GM12872 (cell line): ENCODE measurements at regions not wholly inside any gene's neighbourhood (a gene's known extent, or its start where the extent isn't known, plus 50 kb on each side); places are given as distances from the start of the nearest gene placed in this dataset.

Experiments used
- TF ChIP-seq, protein P1 (sequence below): IDR thresholded peaks from 3 replicates; pipeline ENCODE4 v1.5.1; 2011; ENCODE audit warnings: low read depth, mild to moderate bottlenecking, low read length, moderate library complexity; ENCODE audit not compliant: insufficient read depth

DNA sequence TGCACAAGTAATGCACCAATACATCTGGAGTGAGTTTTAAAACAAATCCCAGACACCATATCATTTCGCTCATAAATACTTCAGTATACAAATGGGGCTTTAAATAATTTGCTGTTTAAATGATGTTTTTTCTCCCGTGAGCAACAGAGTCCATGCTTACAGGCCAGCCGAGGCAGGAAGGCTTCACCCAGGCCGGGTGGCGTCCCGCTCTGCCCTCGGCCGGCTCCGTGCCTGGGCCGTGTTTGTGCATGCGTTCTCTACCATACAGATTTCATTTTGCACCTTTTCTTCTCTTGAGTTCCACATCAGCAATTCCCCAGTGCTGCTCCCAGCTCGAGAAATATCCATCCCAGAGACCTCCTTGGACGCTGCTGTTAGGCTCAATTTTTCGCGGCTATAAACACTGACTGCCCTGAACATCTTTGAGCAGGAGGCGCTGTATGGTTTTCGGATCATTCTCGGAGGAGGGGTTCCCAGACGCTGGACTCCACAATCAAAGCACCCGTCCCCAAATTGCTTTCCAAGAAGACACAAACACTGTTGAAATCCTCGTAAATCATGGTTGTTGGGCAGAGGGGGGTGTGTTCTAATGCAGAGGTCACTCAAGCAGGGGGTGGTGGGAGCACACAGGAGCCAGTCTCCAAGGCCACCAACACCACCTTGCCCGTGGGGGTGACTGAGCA, 91.6 kb downstream of the MICALL2 start:
- TF ChIP-seq, protein P1, sequence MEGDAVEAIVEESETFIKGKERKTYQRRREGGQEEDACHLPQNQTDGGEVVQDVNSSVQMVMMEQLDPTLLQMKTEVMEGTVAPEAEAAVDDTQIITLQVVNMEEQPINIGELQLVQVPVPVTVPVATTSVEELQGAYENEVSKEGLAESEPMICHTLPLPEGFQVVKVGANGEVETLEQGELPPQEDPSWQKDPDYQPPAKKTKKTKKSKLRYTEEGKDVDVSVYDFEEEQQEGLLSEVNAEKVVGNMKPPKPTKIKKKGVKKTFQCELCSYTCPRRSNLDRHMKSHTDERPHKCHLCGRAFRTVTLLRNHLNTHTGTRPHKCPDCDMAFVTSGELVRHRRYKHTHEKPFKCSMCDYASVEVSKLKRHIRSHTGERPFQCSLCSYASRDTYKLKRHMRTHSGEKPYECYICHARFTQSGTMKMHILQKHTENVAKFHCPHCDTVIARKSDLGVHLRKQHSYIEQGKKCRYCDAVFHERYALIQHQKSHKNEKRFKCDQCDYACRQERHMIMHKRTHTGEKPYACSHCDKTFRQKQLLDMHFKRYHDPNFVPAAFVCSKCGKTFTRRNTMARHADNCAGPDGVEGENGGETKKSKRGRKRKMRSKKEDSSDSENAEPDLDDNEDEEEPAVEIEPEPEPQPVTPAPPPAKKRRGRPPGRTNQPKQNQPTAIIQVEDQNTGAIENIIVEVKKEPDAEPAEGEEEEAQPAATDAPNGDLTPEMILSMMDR: no peak

DNA sequence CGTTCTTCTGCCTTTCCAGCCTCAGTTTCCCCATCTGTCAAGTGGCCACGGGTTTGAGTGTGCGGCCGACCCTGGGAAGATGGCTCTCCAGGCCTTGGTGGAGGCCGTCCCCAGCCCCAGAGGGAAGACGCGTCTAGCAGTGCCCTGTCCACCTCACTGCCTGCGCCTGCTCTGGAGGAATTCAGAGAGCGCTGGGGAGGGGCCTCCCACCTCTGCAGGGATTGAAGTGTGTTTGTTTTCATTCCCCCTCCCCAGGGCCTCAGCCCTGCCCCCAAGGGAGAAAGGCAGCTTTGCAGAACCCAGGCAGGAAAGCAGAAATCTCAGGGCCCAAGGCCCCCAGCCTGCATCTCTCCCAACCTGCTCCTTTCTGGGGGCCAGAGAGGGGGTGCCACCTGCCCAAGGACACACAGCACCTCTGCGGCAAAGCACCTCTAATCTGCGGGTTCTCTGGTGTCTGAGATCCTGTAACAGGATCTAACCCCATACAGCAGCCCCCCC, 91.0 kb downstream of the MICALL2 start:
- TF ChIP-seq, protein P1: no peak

DNA sequence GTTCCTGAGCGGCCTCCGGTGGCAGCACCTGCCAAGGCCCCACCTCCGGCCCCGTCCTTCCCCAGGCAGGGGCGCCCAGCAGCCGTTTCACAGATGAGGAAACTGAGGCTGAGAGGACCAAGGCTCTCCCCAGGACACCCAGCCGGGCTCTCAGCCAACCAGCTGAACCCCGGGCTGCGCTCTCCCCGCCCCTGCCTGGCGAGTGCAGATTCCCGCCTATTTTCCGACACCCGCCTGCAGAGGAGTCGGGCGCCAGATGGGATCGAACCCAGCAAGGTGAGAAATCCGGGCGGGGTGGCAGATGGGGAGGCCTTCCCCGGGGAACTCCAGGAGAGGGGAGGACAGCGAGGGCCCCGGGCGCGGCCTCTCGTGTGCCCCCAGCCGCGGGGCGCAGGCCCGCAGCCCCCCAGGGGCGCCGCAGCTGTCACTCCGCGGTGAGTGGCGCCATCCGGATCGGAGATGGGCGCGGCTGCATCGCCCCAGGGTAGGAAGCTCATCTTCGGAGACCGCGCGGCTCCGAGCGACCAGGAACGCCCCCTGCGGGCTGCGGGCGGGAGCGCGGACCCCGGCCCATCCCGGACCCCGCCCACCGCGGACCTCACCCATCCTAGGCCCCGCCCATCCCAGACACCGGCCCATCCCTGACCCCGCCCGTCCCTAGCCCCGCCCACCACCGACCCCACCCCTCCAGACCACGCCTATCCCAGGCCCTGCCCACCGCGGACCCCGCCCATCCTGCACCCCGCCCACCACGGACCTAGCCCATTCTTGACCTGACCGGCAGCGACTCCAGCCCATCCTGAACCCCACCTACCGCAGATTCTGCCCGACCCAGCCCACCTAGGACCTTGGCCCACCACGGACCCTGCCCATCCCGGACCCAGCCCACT, 90.3 kb downstream of the MICALL2 start:
- TF ChIP-seq, protein P1: peak; percentile 35; the same call in 1 of the 3 replicates

DNA sequence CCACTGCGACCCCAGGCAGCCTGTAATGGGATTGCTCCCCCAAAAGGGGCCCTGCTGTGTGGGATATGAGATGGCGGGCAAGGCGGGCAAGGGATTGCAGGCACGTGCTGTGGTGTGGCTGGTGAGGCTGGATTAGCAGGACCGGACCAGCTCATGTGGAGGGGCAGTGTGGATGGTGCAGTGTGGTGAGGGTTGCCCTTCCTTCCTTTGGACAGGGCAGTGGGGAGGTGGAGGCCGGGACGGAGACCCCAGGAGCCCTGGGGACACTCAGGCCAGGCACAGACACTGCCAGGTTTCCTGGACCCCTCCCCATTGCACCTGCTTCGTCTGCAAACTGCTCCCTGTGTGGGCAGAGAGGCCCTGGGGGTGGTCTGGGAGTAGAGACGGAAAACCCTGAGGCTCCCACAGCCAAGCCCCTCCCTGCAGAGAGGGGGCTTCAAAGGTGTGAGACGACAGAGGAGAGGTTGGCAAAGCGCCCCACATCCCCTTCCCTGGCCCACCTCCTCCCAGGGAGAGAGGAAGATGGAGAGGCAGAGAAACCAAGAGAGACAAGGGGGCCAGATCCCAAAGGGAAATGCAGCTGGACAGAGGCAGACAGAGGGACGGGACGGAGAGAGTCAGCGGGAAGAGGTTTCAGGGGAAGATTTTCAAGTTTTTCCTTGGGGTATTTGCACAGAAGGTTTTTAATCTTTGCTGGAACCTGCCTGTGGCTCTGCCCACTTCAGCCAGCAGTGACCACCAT, 89.2 kb downstream of the MICALL2 start:
- TF ChIP-seq, protein P1: no peak

DNA sequence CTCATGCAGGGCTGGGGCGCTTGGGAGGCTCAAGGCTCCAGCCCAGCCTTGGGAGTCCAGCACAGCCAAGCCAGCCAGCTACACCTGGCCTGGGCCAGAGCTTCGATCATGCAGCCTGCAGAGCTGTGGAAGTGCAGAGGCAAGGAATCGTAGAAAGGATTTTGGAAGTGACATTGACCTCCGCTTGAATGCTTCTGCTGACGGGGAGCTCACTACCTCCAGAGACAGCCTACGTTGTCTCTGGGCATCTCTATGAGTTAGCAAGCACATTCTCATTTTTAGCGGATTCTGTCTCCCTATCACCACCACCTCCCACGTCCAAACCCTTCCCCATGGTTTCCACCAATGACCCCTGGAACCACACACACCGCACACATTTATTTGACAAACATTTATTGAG, 88.5 kb downstream of the MICALL2 start:
- TF ChIP-seq, protein P1: no peak

DNA sequence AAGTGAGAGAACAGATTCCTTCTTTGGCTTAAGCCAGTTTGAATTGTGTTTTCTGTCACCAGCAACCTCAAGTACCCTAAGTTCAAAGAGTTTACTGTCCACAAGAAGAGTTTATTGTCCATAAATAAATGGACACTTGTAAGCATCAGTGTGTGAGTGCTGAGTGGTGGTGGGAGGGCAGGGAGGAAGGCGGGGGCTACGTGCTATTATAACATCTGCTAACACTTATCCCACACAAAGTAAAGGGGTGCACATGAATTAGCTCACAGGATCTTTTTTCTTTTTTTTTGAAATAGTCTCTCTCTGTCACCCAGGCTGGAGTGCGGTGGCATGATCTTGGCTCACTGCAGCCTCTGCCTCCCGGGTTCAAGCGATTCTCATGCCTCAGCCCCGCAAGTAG, 87.2 kb downstream of the MICALL2 start:
- TF ChIP-seq, protein P1: no peak
